ENCODE measurements at regions not wholly inside any gene's neighbourhood (a gene's known extent, or its start where the extent isn't known, plus 50 kb on each side); places are given as distances from the start of the nearest gene placed in this dataset.

DNA sequence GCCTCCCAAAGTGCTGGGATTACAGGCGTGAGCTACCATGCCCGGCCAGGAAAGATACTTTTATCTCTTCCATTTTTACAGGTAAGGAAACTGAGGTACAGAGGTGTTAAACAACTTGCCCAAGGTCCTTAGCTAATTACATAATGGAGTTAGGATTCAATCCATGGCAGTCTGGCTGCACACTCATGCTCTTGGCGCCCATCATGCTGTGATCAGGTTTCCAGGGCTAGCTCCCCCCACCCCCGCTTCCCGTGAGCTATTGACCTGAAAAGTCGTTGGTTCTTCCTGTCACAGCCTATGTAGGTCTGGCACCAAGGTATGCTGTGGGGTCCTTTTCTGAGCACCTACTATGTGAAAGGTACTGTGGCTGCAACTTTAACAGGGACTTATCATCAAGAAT is 55.9 kb upstream of the LARS2 start:
- no TSS peak for BruUV-seq (replicated peaks)
- intact Hi-C loops (cut with micrococcal nuclease; ENCODE audit: unreplicated experiment), result no loop called here
- Histone ChIP-seq H3K4me3 (ENCODE audit: low read depth in 2 of 2, low read length in 2 of 2) (no peak overlapping the region), H3K27me3 (ENCODE audit: control insufficient read depth, insufficient read depth, low read length) (peaks cover 2% of the 10 kb centered on the region), H3K27ac (ENCODE audit: low read length) (no peak overlapping the region), H3K9me3 (ENCODE audit: control insufficient read depth, insufficient read depth, low read depth, low read length) (no peaks in the 10 kb centered on the region), H3K4me1 (ENCODE audit: control insufficient read depth, insufficient read depth, low read length) (no peaks in the 10 kb centered on the region), H3K36me3 (ENCODE audit: control insufficient read depth, insufficient read depth, low read length) (no peaks in the 10 kb centered on the region)
- in situ Hi-C loops (cut with HindIII; ENCODE audit: low pct_unique_long_range_greater_than_20kb, low sequenced_read_pairs), result no loop called here
- CTCF ChIA-PET, result no interaction called here
- TF ChIP-seq POLR2AphosphoS5 (IDR thresholded peaks at IDR 0.05; ENCODE audit: low read depth, low read length) (no peak), SIN3A (IDR thresholded peaks at IDR 0.05; ENCODE audit: borderline replicate concordance, insufficient read depth, low read depth, low read length) (no peak), TCF7L2 (IDR thresholded peaks at IDR 0.05; ENCODE audit: low read depth, low read length) (no peak)
- TF ChIP-seq, protein P1, sequence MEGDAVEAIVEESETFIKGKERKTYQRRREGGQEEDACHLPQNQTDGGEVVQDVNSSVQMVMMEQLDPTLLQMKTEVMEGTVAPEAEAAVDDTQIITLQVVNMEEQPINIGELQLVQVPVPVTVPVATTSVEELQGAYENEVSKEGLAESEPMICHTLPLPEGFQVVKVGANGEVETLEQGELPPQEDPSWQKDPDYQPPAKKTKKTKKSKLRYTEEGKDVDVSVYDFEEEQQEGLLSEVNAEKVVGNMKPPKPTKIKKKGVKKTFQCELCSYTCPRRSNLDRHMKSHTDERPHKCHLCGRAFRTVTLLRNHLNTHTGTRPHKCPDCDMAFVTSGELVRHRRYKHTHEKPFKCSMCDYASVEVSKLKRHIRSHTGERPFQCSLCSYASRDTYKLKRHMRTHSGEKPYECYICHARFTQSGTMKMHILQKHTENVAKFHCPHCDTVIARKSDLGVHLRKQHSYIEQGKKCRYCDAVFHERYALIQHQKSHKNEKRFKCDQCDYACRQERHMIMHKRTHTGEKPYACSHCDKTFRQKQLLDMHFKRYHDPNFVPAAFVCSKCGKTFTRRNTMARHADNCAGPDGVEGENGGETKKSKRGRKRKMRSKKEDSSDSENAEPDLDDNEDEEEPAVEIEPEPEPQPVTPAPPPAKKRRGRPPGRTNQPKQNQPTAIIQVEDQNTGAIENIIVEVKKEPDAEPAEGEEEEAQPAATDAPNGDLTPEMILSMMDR (IDR thresholded peaks at IDR 0.05), result no peak
- TF ChIP-seq, protein P2, sequence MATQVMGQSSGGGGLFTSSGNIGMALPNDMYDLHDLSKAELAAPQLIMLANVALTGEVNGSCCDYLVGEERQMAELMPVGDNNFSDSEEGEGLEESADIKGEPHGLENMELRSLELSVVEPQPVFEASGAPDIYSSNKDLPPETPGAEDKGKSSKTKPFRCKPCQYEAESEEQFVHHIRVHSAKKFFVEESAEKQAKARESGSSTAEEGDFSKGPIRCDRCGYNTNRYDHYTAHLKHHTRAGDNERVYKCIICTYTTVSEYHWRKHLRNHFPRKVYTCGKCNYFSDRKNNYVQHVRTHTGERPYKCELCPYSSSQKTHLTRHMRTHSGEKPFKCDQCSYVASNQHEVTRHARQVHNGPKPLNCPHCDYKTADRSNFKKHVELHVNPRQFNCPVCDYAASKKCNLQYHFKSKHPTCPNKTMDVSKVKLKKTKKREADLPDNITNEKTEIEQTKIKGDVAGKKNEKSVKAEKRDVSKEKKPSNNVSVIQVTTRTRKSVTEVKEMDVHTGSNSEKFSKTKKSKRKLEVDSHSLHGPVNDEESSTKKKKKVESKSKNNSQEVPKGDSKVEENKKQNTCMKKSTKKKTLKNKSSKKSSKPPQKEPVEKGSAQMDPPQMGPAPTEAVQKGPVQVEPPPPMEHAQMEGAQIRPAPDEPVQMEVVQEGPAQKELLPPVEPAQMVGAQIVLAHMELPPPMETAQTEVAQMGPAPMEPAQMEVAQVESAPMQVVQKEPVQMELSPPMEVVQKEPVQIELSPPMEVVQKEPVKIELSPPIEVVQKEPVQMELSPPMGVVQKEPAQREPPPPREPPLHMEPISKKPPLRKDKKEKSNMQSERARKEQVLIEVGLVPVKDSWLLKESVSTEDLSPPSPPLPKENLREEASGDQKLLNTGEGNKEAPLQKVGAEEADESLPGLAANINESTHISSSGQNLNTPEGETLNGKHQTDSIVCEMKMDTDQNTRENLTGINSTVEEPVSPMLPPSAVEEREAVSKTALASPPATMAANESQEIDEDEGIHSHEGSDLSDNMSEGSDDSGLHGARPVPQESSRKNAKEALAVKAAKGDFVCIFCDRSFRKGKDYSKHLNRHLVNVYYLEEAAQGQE (IDR thresholded peaks at IDR 0.05; ENCODE audit: insufficient read depth in 1 of 2, low read depth in 2 of 2, low read length in 1 of 2), result no peak
- DNase-seq (ENCODE audit: low read depth, low spot score) (no peak), ATAC-seq (no peak)
- POLR2A ChIA-PET, result no interaction called here

DNA sequence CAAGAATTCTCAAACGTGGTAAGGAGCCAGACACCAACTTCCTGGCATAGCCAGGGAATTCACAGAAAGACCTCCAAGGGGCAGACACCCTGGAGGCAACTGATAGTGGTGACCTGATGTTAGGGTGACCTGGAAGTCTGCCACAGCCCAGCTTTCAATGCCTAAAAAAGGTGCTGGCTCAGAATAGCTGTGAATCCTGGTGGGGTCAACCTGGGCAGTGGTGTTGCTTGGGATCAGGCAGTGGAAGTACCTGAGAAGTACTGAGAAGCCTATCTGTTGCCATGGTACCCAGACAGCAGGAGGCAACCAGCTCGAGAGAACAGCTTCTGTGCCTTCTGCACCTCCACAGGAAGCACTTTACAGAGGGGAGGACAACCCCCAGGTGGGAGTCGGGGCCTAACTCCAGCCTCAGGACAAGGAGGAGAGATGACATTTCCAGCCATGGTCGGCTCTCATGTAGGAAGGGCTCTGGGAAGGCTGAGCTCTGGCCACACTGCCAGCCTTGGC is 55.4 kb upstream of the LARS2 start:
- CTCF ChIA-PET, result no interaction called here
- DNase-seq (ENCODE audit: low read depth, low spot score), result no peak
- intact Hi-C loops (cut with micrococcal nuclease; ENCODE audit: unreplicated experiment), result no loop called here
- Histone ChIP-seq H3K4me3 (ENCODE audit: low read depth in 2 of 2, low read length in 2 of 2) (no peak overlapping the region), H3K27me3 (ENCODE audit: control insufficient read depth, insufficient read depth, low read length) (peaks cover 2% of the 10 kb centered on the region; the same call in 1 of the 2 replicates), H3K9me3 (ENCODE audit: control insufficient read depth, insufficient read depth, low read depth, low read length) (no peaks in the 10 kb centered on the region), H3K36me3 (ENCODE audit: control insufficient read depth, insufficient read depth, low read length) (no peaks in the 10 kb centered on the region), H3K27ac (ENCODE audit: low read length) (no peak overlapping the region), H3K4me1 (ENCODE audit: control insufficient read depth, insufficient read depth, low read length) (no peaks in the 10 kb centered on the region)
- no peak for ATAC-seq
- TF ChIP-seq, protein P2 (IDR thresholded peaks at IDR 0.05; ENCODE audit: insufficient read depth in 1 of 2, low read depth in 2 of 2, low read length in 1 of 2), result no peak
- no peak for TF ChIP-seq SIN3A (IDR thresholded peaks at IDR 0.05; ENCODE audit: borderline replicate concordance, insufficient read depth, low read depth, low read length)
- no TSS peak for BruUV-seq (replicated peaks)
- POLR2A ChIA-PET, result no interaction called here
- in situ Hi-C loops (cut with HindIII; ENCODE audit: low pct_unique_long_range_greater_than_20kb, low sequenced_read_pairs), result no loop called here
